K562 (cell line): ENCODE measurements at regions not wholly inside any gene's neighbourhood (a gene's known extent, or its start where the extent isn't known, plus 50 kb on each side); places are given as distances from the start of the nearest gene placed in this dataset.

Experiments used
- BACH1 ChIP-seq: fragments of 200-800 bp; sonication (Bioruptor generic); IDR thresholded peaks from 2 replicates; pipeline ENCODE4 v1.6.1; 2016; ENCODE audit warnings: missing genetic modification characterization, missing compliant biosample characterization
- DEAF1 ChIP-seq: fragments of 450-650 bp; formaldehyde crosslinking; IDR thresholded peaks from 2 replicates; pipeline ENCODE4 v1.4.0; 2020; ENCODE audit warnings: mild to moderate bottlenecking, moderate library complexity
- FOXA1 ChIP-seq: fragments of 450-650 bp; IDR thresholded peaks from 2 replicates; pipeline ENCODE4 v1.6.1; 2016; ENCODE audit warnings: mild to moderate bottlenecking, borderline replicate concordance
- KDM5B ChIP-seq: fragments of 200-600 bp; sonication (generic); IDR thresholded peaks from 2 replicates; pipeline ENCODE4 v1.6.1; 2012; ENCODE audit warnings: low read depth, mild to moderate bottlenecking, moderate library complexity, low read length, control low read depth, inconsistent platforms; ENCODE audit not compliant: insufficient replicate concordance
- MAZ ChIP-seq, 2 experiments: fragments of 450-650 bp in 1 of 2; sonication (generic) in 1 of 2; formaldehyde crosslinking; IDR thresholded peaks in 1 of 2; conservative IDR thresholded peaks in 1 of 2; 2 replicates each; pipeline versions ENCODE4 v1.4.0 to v1.5.0; 2020; ENCODE audit warnings: mild to moderate bottlenecking in 1 of 2, missing genetic modification reagents in 1 of 2
- MCM3 ChIP-seq: fragments of 450-650 bp; IDR thresholded peaks from 2 replicates; pipeline ENCODE4 v1.6.1; 2016
- SMARCA4 ChIP-seq: fragments of 450-650 bp; IDR thresholded peaks from 2 replicates; pipeline ENCODE4 v1.6.1; 2016
- ZNF165 ChIP-seq: fragments of 250-450 bp; sonication (Bioruptor Pico); IDR thresholded peaks from 2 replicates; pipeline ENCODE4 v1.4.0; 2020; ENCODE audit warnings: borderline replicate concordance
- ZNF3 ChIP-seq: fragments of 250-450 bp; sonication (Bioruptor Pico); IDR thresholded peaks from 2 replicates; pipeline ENCODE4 v1.5.0; 2021; ENCODE audit warnings: mild to moderate bottlenecking, moderate library complexity
- ZNF384 ChIP-seq: IDR thresholded peaks from 2 replicates; pipeline ENCODE4 v1.6.1; 2012; ENCODE audit warnings: low read depth, low read length, improper control_type of control experiment
- ZNF778 ChIP-seq: fragments of 450-650 bp; formaldehyde crosslinking; IDR thresholded peaks from 2 replicates; pipeline ENCODE4 v1.4.0; 2020; ENCODE audit warnings: mild to moderate bottlenecking, moderate library complexity
- TF ChIP-seq, protein P1 (sequence below), 2 experiments: fragments of 450-650 bp; formaldehyde crosslinking in 1 of 2; IDR thresholded peaks; 2 replicates each; pipeline versions ENCODE4 v1.4.0 to v1.6.1; 2014 to 2020; ENCODE audit warnings: mild to moderate bottlenecking in 2 of 2, borderline replicate concordance in 1 of 2, low read depth in 1 of 2
- TF ChIP-seq, protein P2 (sequence below): fragments of 250-450 bp; sonication (Bioruptor Pico); IDR thresholded peaks from 2 replicates; pipeline ENCODE4 v1.5.0; 2020; ENCODE audit warnings: mild to moderate bottlenecking, borderline replicate concordance

DNA sequence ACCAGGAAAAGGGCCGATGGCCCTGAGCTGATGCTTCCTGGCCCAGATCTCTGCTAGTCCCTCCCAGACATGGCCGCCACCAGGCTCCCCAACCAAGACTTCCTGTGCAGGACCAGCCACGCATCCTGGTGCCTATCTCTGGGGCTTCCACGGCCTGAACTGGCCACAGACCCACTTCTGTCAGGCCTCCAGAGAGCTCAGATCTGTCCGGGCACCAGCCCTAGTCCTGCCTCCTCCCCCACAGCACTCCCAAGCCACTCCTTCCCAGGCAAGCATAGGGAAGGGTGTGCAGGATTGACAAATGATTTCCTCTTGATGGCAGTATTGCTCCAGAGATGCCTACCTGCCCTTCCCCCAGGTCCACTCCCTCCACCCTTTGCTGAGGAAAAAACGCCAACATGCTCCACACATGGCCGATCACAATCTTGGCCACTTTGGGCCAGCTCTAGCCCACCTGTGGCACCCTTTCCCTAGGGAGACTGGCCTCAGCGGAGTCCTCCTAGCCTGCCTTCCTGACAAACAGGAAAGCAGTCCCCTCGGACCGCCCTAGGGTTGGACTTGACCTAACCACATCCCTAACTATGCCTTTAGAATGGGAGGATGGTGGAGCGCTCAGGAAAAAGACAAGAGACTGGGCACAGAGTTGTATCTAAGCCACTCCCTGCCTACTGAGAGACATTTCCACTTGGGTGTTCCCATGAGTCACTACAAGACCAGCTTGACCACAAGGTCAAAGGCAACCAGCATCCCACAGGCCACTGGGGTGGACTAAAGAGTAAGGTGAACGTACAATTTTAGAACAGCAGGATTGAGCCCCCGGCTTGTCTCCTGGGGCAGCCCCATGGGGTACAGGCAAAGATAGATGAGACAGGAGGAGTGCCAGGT is 277.5 kb upstream of the AGTR2 start (continued):
- TF ChIP-seq BACH1 (tag) (no peak), MCM3 (no peak), ZNF3 (no peak), ZNF778 (CRISPR knock-in tag) (no peak), ZNF384 (peak; percentile 100), FOXA1 (no peak), KDM5B (no peak), MAZ (CRISPR knock-in tag; conservative IDR thresholded peaks at IDR 0.05 in 1 of 2, IDR thresholded peaks at IDR 0.05 in 1 of 2) (no peak), SMARCA4 (peak; percentile 35; the same call in 1 of the 2 replicates), ZNF165 (CRISPR knock-in tag) (no peak), DEAF1 (CRISPR knock-in tag) (peak; percentile 61)
- TF ChIP-seq, protein P1, sequence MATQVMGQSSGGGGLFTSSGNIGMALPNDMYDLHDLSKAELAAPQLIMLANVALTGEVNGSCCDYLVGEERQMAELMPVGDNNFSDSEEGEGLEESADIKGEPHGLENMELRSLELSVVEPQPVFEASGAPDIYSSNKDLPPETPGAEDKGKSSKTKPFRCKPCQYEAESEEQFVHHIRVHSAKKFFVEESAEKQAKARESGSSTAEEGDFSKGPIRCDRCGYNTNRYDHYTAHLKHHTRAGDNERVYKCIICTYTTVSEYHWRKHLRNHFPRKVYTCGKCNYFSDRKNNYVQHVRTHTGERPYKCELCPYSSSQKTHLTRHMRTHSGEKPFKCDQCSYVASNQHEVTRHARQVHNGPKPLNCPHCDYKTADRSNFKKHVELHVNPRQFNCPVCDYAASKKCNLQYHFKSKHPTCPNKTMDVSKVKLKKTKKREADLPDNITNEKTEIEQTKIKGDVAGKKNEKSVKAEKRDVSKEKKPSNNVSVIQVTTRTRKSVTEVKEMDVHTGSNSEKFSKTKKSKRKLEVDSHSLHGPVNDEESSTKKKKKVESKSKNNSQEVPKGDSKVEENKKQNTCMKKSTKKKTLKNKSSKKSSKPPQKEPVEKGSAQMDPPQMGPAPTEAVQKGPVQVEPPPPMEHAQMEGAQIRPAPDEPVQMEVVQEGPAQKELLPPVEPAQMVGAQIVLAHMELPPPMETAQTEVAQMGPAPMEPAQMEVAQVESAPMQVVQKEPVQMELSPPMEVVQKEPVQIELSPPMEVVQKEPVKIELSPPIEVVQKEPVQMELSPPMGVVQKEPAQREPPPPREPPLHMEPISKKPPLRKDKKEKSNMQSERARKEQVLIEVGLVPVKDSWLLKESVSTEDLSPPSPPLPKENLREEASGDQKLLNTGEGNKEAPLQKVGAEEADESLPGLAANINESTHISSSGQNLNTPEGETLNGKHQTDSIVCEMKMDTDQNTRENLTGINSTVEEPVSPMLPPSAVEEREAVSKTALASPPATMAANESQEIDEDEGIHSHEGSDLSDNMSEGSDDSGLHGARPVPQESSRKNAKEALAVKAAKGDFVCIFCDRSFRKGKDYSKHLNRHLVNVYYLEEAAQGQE (IDR thresholded peaks at IDR 0.05; ENCODE audit: borderline replicate concordance) = 0 out of 2 replicates have a peak, but pooled peaks have one; percentile 23
- TF ChIP-seq, protein P1 (CRISPR knock-in tag; IDR thresholded peaks at IDR 0.05; ENCODE audit: low read depth) = no peak
- TF ChIP-seq, protein P2, sequence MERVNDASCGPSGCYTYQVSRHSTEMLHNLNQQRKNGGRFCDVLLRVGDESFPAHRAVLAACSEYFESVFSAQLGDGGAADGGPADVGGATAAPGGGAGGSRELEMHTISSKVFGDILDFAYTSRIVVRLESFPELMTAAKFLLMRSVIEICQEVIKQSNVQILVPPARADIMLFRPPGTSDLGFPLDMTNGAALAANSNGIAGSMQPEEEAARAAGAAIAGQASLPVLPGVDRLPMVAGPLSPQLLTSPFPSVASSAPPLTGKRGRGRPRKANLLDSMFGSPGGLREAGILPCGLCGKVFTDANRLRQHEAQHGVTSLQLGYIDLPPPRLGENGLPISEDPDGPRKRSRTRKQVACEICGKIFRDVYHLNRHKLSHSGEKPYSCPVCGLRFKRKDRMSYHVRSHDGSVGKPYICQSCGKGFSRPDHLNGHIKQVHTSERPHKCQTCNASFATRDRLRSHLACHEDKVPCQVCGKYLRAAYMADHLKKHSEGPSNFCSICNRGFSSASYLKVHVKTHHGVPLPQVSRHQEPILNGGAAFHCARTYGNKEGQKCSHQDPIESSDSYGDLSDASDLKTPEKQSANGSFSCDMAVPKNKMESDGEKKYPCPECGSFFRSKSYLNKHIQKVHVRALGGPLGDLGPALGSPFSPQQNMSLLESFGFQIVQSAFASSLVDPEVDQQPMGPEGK (CRISPR knock-in tag) = no peak
